ENCODE measurements at regions not wholly inside any gene's neighbourhood (a gene's known extent, or its start where the extent isn't known, plus 50 kb on each side); places are given as distances from the start of the nearest gene placed in this dataset.

DNA sequence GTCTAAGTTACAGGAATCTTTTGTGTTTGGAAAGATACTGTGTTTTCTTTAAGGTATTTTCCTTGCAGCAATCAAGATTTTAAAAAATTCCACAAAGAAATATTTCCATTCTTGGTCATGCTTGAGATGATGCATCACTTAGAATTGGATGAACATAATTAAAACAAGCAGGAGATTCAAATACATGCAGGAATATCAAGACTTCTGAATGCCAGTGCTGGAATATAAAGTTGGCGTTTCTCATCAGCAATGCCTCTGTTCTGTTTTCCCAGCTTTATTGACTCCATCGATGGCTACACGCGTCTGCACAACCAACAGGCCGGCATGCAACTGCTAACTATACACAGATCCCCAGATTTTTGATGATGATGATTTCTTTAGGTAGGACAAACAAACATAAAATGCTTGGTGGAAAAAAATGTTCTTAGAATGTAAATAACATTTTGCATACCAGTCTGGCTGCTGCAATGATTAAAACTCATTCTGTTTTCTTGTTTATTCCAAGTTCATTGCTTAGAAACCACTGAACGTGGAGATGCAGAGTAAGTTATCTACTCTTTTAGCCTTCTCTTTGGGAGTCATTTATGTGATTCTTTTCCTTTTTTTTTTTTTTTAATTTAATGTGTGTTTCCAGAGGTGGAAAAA lies 91.3 kb upstream of the FAM171A1 start:
- peaks cover 10% of the 10 kb centered on the region for H3K4me1 ChIP-seq
- intact Hi-C loops (cut with DNase I): no loop called here
- no peak for ATAC-seq

DNA sequence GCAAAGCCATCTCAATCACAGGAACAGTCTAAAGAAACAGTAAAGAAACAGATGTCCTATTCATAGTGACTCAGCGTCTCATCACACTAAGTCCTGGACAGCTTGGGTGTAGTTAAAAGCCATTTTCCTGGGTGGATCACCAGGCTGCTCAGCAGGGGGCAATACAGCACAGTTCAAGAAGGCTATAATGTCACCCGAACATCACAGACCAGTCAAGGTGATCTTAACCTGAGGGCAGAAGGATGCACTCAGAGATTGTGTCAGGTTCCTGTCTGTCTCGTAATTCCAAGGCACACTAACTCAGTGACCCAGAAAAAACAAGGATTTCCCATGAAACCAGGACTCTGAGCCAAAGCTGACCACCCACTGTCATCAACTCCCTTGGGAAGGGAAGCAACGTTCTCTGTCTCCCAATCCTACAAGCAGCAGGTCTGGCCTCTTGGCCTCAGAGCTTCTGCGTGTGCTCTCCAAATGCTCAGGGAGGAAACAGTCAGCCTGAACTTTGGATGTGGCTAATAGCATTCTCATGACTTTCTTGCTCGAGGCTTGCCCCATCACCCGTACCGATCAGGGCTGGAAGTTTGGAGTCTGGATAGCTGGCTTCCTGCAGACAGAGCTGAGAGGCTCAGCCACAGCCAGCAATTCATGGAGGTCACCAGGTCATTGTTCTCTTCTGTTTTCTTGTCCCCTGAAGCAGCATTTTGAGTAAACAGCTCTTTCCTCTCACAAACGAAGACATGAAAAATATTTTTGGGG lies 90.4 kb upstream of the FAM171A1 start:
- DNase-seq (no peak), ATAC-seq (peak; percentile 70)
- Histone ChIP-seq H3K36me3 (no peaks in the 10 kb centered on the region), H3K27ac (peak overlapping the region; percentile 30), H3K27me3 (no peaks in the 10 kb centered on the region), H3K4me3 (no peak overlapping the region), H3K9me3 (no peaks in the 10 kb centered on the region), H3K4me1 (peaks cover 10% of the 10 kb centered on the region)
- TF ChIP-seq, protein P1, sequence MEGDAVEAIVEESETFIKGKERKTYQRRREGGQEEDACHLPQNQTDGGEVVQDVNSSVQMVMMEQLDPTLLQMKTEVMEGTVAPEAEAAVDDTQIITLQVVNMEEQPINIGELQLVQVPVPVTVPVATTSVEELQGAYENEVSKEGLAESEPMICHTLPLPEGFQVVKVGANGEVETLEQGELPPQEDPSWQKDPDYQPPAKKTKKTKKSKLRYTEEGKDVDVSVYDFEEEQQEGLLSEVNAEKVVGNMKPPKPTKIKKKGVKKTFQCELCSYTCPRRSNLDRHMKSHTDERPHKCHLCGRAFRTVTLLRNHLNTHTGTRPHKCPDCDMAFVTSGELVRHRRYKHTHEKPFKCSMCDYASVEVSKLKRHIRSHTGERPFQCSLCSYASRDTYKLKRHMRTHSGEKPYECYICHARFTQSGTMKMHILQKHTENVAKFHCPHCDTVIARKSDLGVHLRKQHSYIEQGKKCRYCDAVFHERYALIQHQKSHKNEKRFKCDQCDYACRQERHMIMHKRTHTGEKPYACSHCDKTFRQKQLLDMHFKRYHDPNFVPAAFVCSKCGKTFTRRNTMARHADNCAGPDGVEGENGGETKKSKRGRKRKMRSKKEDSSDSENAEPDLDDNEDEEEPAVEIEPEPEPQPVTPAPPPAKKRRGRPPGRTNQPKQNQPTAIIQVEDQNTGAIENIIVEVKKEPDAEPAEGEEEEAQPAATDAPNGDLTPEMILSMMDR (IDR thresholded peaks at IDR 0.05): no peak
- intact Hi-C loops (cut with DNase I): no loop called here

More for the DNA sequence above, 91.3 kb upstream of the FAM171A1 start:
- H3K36me3 ChIP-seq: no peaks in the 10 kb centered on the region
- no peak overlapping the region for H3K27ac ChIP-seq
- DNase-seq: no peak
- no peaks in the 10 kb centered on the region for H3K9me3 ChIP-seq
- no peaks in the 10 kb centered on the region for H3K27me3 ChIP-seq
- TF ChIP-seq, protein P1 (IDR thresholded peaks at IDR 0.05): no peak
- no peak overlapping the region for H3K4me3 ChIP-seq

DNA sequence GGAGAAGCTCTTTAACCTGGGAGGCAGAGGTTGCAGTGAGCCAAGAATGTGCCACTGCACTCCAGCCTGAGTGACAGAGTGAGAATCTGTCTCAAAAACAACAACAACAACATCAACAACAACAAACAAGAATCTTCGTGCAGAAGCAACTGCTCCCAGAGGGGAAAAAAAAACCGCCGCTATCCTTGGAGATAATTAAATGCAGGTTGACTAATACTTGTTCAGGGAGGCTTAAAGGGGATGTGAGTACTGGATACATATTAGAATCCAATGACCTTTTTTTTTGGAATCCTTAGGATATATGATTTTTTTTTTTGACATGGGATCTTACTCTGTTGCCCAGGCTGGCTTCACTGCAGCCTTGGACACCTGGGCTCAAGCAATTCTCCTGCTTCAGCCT lies 89.6 kb upstream of the FAM171A1 start:
- ATAC-seq: no peak
- TF ChIP-seq, protein P1 (IDR thresholded peaks at IDR 0.05): no peak
- H3K36me3 ChIP-seq: no peaks in the 10 kb centered on the region
- H3K9me3 ChIP-seq: no peaks in the 10 kb centered on the region
- intact Hi-C loops (cut with DNase I): no loop called here
- H3K27me3 ChIP-seq: no peaks in the 10 kb centered on the region
- no peak for DNase-seq
- no peak overlapping the region for H3K4me3 ChIP-seq
- H3K27ac ChIP-seq: no peak overlapping the region
- H3K4me1 ChIP-seq: peaks cover 10% of the 10 kb centered on the region

DNA sequence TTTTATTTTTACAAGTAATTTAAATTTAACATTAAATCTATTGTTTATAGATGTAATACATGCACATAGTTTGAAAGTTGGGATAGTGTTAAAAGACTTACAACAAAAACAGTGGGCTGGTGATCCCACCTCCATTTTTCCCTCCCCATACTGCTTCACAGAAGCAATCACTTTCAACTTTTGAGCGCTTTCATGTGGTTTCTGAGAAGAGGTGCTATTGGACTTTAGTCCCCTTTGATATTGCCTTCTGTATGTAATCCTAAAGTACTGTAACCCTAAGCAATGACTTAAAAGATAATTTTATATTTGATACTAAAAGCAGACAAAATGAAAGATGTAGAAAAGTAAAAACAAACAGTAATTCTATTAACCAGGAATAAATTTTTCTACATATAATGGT lies 88.1 kb upstream of the FAM171A1 start:
- Histone ChIP-seq H3K27ac (no peak overlapping the region), H3K4me1 (peaks cover 10% of the 10 kb centered on the region), H3K4me3 (no peak overlapping the region), H3K36me3 (no peaks in the 10 kb centered on the region), H3K27me3 (no peaks in the 10 kb centered on the region), H3K9me3 (no peaks in the 10 kb centered on the region)
- no peak for DNase-seq
- intact Hi-C loops (cut with DNase I): no loop called here
- TF ChIP-seq, protein P1 (IDR thresholded peaks at IDR 0.05): no peak
- ATAC-seq: no peak

DNA sequence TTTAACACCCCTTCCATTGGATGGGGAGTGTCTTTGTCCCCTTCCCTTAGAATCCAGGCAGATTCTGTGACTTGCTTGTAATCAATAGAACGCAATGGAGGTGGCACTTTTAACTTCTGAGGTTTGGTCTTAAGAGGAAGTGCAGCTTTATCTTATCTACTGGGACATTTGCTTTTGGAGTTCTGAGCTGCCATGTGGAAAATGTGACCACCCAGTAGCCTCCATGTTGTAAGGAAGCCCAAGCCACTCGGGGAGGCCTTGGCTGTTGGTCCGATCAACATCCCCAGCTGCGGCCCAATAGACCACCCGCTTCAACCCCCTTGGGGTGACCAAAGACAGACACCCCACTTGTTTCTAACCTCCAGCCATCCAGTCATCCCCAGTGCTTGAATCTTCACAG lies 86.3 kb upstream of the FAM171A1 start:
- Histone ChIP-seq H3K4me3 (no peak overlapping the region), H3K36me3 (no peaks in the 10 kb centered on the region), H3K27ac (no peak overlapping the region), H3K27me3 (no peaks in the 10 kb centered on the region), H3K9me3 (no peaks in the 10 kb centered on the region), H3K4me1 (peaks cover 10% of the 10 kb centered on the region)
- TF ChIP-seq, protein P1 (IDR thresholded peaks at IDR 0.05): no peak
- ATAC-seq (no peak), DNase-seq (no peak)
- intact Hi-C loops (cut with DNase I): no loop called here

All from upper lobe of right lung (tissue), 1 donor.